ENCODE measurements at regions not wholly inside any gene's neighbourhood (a gene's known extent, or its start where the extent isn't known, plus 50 kb on each side); places are given as distances from the start of the nearest gene placed in this dataset.
A peak's percentile ranks its signal among the peaks of the same experiment; 100 is the strongest.

DNA sequence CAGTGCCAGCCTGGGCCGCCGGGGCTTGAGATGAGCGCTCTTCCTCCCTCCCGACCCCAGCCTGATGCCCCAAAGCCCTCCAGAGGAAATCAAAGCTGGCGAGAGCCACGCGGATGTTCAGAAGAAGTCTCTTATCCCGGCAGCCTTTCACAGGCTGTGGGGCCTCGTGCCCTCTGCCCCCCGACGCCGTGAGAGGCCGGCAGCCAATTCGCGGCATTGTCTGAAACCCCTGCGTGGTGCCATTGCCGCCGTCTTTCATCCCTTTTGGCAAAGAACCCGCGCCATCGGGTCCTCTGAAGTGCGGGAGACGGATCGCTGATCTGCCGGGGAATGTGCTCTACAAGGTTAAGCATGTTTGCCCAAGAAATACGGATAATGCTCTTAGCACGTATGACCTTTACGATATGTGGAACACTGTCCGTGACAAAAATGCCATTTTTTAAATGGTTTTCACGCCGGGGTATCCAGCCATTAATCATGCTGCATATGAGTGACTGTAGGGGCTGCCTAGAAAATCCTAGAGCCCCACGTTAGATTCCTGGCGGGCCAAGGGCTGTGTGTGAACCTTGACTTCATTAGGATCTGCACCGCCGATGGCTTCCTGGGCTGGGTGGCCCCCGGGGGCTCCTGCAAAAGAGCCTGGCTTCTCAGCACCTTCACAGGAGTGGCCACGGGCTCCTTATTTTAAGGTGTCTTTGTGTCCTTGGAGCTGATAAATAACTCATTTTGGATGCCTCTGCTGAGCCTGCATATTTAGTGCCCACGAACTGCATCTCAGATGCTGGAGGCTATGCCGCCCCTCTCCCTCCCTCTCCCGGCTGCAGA is 165.1 kb upstream of the TNRC6C start:
- ATAC-seq (ENCODE audit: low read depth) (no peak), DNase-seq (ENCODE audit: low spot score) (no peak)
- Histone ChIP-seq H3K36me3 (ENCODE audit: low read depth) (no peaks in the 10 kb centered on the region), H3K4me1 (ENCODE audit: insufficient read depth, poor library complexity, severe bottlenecking) (no peaks in the 10 kb centered on the region), H3K9me3 (ENCODE audit: severe bottlenecking) (no peaks in the 10 kb centered on the region), H3K27me3 (ENCODE audit: insufficient read depth, poor library complexity, severe bottlenecking) (peaks cover 7% of the 10 kb centered on the region), H3K4me3 (ENCODE audit: severe bottlenecking) (no peak overlapping the region), H3K27ac (ENCODE audit: poor library complexity, severe bottlenecking) (no peak overlapping the region)
- TF ChIP-seq, protein P1, sequence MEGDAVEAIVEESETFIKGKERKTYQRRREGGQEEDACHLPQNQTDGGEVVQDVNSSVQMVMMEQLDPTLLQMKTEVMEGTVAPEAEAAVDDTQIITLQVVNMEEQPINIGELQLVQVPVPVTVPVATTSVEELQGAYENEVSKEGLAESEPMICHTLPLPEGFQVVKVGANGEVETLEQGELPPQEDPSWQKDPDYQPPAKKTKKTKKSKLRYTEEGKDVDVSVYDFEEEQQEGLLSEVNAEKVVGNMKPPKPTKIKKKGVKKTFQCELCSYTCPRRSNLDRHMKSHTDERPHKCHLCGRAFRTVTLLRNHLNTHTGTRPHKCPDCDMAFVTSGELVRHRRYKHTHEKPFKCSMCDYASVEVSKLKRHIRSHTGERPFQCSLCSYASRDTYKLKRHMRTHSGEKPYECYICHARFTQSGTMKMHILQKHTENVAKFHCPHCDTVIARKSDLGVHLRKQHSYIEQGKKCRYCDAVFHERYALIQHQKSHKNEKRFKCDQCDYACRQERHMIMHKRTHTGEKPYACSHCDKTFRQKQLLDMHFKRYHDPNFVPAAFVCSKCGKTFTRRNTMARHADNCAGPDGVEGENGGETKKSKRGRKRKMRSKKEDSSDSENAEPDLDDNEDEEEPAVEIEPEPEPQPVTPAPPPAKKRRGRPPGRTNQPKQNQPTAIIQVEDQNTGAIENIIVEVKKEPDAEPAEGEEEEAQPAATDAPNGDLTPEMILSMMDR (IDR thresholded peaks at IDR 0.05; ENCODE audit: poor library complexity, severe bottlenecking): no peak

DNA sequence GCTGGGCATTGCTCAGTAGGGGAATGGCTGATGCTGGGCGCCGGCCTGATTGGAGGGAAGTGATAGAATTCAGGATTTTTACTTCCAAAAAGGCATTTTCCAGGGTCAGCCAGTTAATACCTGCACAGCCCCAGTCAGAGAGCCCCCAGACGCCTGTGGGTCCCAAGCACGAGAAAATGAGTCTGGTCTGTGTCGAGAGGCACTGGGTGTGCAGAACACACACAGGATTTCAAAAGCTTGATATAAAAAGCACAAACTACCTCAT is 164.6 kb upstream of the TNRC6C start:
- H3K27ac ChIP-seq (ENCODE audit: poor library complexity, severe bottlenecking): no peak overlapping the region
- ATAC-seq (ENCODE audit: low read depth): no peak
- TF ChIP-seq, protein P1 (IDR thresholded peaks at IDR 0.05; ENCODE audit: poor library complexity, severe bottlenecking): no peak
- H3K4me1 ChIP-seq (ENCODE audit: insufficient read depth, poor library complexity, severe bottlenecking): no peaks in the 10 kb centered on the region
- no peak for DNase-seq (ENCODE audit: low spot score)
- H3K36me3 ChIP-seq (ENCODE audit: low read depth): no peaks in the 10 kb centered on the region
- H3K4me3 ChIP-seq (ENCODE audit: severe bottlenecking): no peak overlapping the region
- no peaks in the 10 kb centered on the region for H3K9me3 ChIP-seq (ENCODE audit: severe bottlenecking)
- H3K27me3 ChIP-seq (ENCODE audit: insufficient read depth, poor library complexity, severe bottlenecking): peaks cover 7% of the 10 kb centered on the region

DNA sequence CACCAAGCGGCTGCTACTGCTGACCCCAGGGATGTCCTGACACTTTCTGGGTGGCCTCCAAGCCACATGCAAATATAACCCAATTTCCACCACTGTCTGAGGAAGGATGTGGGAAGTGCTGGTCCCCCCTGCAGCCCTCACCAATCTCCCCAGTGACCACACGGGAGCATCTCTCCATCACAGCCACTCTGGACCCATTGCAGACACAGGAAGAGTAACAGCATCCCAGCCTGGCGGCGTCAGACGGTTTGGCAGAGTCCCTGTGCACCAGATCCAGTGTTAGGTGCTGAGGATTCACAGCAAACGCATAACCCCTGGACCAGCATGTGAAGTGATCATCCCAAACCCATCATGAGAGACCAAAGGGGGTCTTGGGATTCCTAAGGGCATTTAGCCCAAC is 163.7 kb upstream of the TNRC6C start:
- peaks cover 7% of the 10 kb centered on the region for H3K27me3 ChIP-seq (ENCODE audit: insufficient read depth, poor library complexity, severe bottlenecking)

DNA sequence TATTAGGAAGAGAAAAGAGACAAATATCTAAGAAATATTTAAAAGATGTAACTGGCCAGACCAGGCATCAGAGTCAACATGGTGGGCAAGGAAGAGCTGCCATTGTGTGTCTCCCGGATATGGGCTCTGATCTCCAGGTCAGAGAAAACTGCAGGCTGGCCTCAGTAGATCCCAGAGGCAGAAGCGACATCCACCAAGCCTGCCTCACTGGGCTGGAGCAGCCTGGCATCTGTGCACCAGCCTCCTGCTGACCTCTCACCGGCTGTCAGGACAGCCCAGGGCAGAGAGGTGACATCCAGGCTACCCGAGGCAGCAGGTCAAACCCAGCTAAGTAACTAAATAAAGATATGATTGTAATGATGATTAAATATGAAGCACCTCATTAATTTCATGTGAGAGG is 162.8 kb upstream of the TNRC6C start:
- H3K36me3 ChIP-seq (ENCODE audit: low read depth): no peaks in the 10 kb centered on the region
- H3K27me3 ChIP-seq (ENCODE audit: insufficient read depth, poor library complexity, severe bottlenecking): peaks cover 7% of the 10 kb centered on the region
- no peak overlapping the region for H3K27ac ChIP-seq (ENCODE audit: poor library complexity, severe bottlenecking)
- H3K4me1 ChIP-seq (ENCODE audit: insufficient read depth, poor library complexity, severe bottlenecking): no peaks in the 10 kb centered on the region
- H3K9me3 ChIP-seq (ENCODE audit: severe bottlenecking): no peaks in the 10 kb centered on the region
- DNase-seq (ENCODE audit: low spot score): peak; percentile 30
- ATAC-seq (ENCODE audit: low read depth): no peak
- no peak overlapping the region for H3K4me3 ChIP-seq (ENCODE audit: severe bottlenecking)
- TF ChIP-seq, protein P1 (IDR thresholded peaks at IDR 0.05; ENCODE audit: poor library complexity, severe bottlenecking): no peak

More for the DNA sequence above, 163.7 kb upstream of the TNRC6C start:
- DNase-seq (ENCODE audit: low spot score) (no peak), ATAC-seq (ENCODE audit: low read depth) (no peak)
- Histone ChIP-seq H3K36me3 (ENCODE audit: low read depth) (no peaks in the 10 kb centered on the region), H3K4me3 (ENCODE audit: severe bottlenecking) (no peak overlapping the region), H3K27ac (ENCODE audit: poor library complexity, severe bottlenecking) (no peak overlapping the region), H3K9me3 (ENCODE audit: severe bottlenecking) (no peaks in the 10 kb centered on the region), H3K4me1 (ENCODE audit: insufficient read depth, poor library complexity, severe bottlenecking) (no peaks in the 10 kb centered on the region)
- TF ChIP-seq, protein P1 (IDR thresholded peaks at IDR 0.05; ENCODE audit: poor library complexity, severe bottlenecking): no peak

DNA sequence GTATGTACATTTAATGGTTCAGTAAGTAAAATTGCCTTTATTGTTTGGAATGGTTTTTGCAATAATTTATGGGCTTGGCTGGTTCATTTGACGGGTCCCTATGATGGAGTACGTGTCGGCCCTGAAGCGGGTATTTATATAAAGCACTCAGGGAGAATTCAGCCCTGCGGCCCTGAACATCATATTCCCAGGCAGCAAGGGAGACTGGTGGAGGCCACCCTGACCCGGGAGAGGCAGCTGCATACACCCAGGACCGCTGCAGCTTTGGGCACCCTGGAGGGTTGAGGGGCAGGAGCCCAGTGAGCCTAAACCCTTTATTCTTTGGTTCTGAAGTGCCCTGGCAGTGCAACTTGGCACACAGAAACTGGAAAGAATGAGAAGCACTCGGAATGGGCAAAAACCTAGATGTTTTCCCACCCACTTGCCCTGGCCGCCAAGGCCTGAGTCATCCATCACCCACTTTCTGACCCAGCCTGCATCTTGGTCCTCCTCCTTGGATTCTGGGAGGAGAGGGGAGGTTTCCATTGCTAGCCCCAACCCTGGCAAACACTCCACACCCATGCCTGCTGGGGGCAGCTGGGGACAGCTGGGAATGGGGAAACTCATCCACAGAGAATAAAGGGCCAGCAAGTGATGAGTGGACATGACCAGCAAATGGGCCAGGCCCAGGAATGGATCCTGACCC is 162.2 kb upstream of the TNRC6C start:
- DNase-seq (ENCODE audit: low spot score) (peak; percentile 54), ATAC-seq (ENCODE audit: low read depth) (no peak)
- no peaks in the 10 kb centered on the region for H3K36me3 ChIP-seq (ENCODE audit: low read depth)
- TF ChIP-seq, protein P1 (IDR thresholded peaks at IDR 0.05; ENCODE audit: poor library complexity, severe bottlenecking): no peak
- H3K27ac ChIP-seq (ENCODE audit: poor library complexity, severe bottlenecking): no peak overlapping the region
- peaks cover 7% of the 10 kb centered on the region for H3K27me3 ChIP-seq (ENCODE audit: insufficient read depth, poor library complexity, severe bottlenecking)
- no peaks in the 10 kb centered on the region for H3K4me1 ChIP-seq (ENCODE audit: insufficient read depth, poor library complexity, severe bottlenecking)
- H3K4me3 ChIP-seq (ENCODE audit: severe bottlenecking): no peak overlapping the region
- H3K9me3 ChIP-seq (ENCODE audit: severe bottlenecking): no peaks in the 10 kb centered on the region

Measured in RWPE2 (cell line).